K562 (cell line): ENCODE measurements at regions not wholly inside any gene's neighbourhood (a gene's known extent, or its start where the extent isn't known, plus 50 kb on each side); places are given as distances from the start of the nearest gene placed in this dataset.

Source experiments
- ATAC-seq: fragments of 200-7000 bp; cut with Tn5 transposase; 3 replicates; pipeline ENCODE4 v1.9.1; 2020; ENCODE audit warnings: moderate library complexity
- BruUV-seq: library from RNA; stranded (reverse); fragments of 400-500 nt; replicated peaks from 2 replicates; lab custom pipeline; 2021; lab: Mats Ljungman, UMichigan
- CTCF ChIA-PET: fragments of 300-600 bp; formaldehyde crosslinking; extraction: SDS; loops from one replicate; lab custom pipeline; 2021; ENCODE audit warnings: low intra/inter-chr PET ratio; lab: Yijun Ruan, JAX
- POLR2A ChIA-PET: fragments of 300-600, 350-650 bp; sonication (Branson Sonifier 250); formaldehyde crosslinking; extraction: SDS; loops from one replicate; lab custom pipeline; 2021; ENCODE audit warnings: antibody characterized with exemption, inconsistent platforms; lab: Yijun Ruan, JAX
- DNase-seq, 4 experiments: peaks; one replicate each; pipeline versions ENCODE4 v3.0.0 to v3.0.0-alpha.2; 2011 to 2018; ENCODE audit warnings: low spot score in 3 of 4, mixed read lengths in 3 of 4; ENCODE audit errors: extremely low read depth in 1 of 4
- FAIRE-seq: peaks from 2 replicates; lab custom pipeline; 2011; peaks lifted over from hg19 to GRCh38; lab: Jason Lieb, UNC
- H2AFZ ChIP-seq: 2 replicates; pipeline ENCODE4 v1.6.0; 2011; ENCODE audit warnings: low read depth, low read length, control low read depth, inconsistent platforms
- H3K27ac ChIP-seq: fragments of 200-600 bp; 3 replicates; pipeline ENCODE4 v1.8.0; 2011; ENCODE audit warnings: low read depth, mild to moderate bottlenecking, control low read depth, inconsistent platforms, low read length, moderate library complexity, mixed read lengths; ENCODE audit errors: extremely low read depth
- H3K27me3 ChIP-seq, 2 experiments: fragments of 300-600 bp in 1 of 2; 2 replicates in 1 of 2; 3 replicates in 1 of 2; pipeline versions ENCODE4 v1.6.0 to v1.8.0; 2011; ENCODE audit warnings: inconsistent platforms in 2 of 2, low read length in 2 of 2, mild to moderate bottlenecking in 1 of 2, mixed read lengths in 1 of 2, moderate library complexity in 1 of 2; ENCODE audit not compliant: control insufficient read depth in 2 of 2, insufficient read depth in 2 of 2
- H3K36me3 ChIP-seq: fragments of 300-600 bp; 3 replicates; pipeline ENCODE4 v1.8.0; 2011; ENCODE audit warnings: mild to moderate bottlenecking, low read length, inconsistent platforms; ENCODE audit not compliant: control insufficient read depth, insufficient read depth
- H3K4me1 ChIP-seq, 2 experiments: fragments of 200-600 bp in 1 of 2; replicated peaks in 1 of 2; 2 replicates in 1 of 2; 3 replicates in 1 of 2; pipeline versions ENCODE4 v1.5.1 to v1.8.0; 2011; ENCODE audit warnings: inconsistent platforms in 2 of 2, low read length in 2 of 2, mild to moderate bottlenecking in 1 of 2, mixed read lengths in 1 of 2, moderate library complexity in 1 of 2; ENCODE audit not compliant: control insufficient read depth in 2 of 2, insufficient read depth in 2 of 2
- H3K4me2 ChIP-seq: 2 replicates; pipeline ENCODE4 v1.6.1; 2011; ENCODE audit warnings: low read length, control low read depth, inconsistent platforms, mixed read lengths; ENCODE audit not compliant: insufficient read depth
- H3K4me3 ChIP-seq: fragments of 200-600 bp; sonication (generic), shearing (Covaris generic); 2 replicates; pipeline ENCODE4 v1.5.1; 2016; ENCODE audit warnings: control low read depth, inconsistent platforms
- H3K79me2 ChIP-seq: fragments of 200-600 bp; 3 replicates; pipeline ENCODE4 v1.8.0; 2011; ENCODE audit warnings: low read length, inconsistent platforms; ENCODE audit not compliant: control insufficient read depth, insufficient read depth
- H3K9ac ChIP-seq, 2 experiments: 2 replicates each; pipeline versions ENCODE4 v1.6.0 to v1.6.1; 2011; ENCODE audit warnings: low read depth in 2 of 2, low read length in 2 of 2, control low read depth in 1 of 2, inconsistent platforms in 1 of 2, mild to moderate bottlenecking in 1 of 2, mixed read lengths in 1 of 2; ENCODE audit not compliant: insufficient read depth in 1 of 2
- H3K9me1 ChIP-seq: one replicate; pipeline ENCODE4 v1.6.0; 2011; ENCODE audit warnings: inconsistent platforms, mild to moderate bottlenecking, low read length, moderate library complexity; ENCODE audit not compliant: control insufficient read depth, insufficient read depth
- H3K9me3 ChIP-seq: replicated peaks from 2 replicates; pipeline ENCODE4 v1.5.1; 2011; ENCODE audit warnings: low read depth, low read length, inconsistent platforms; ENCODE audit not compliant: control insufficient read depth, insufficient read depth
- H4K20me1 ChIP-seq: replicated peaks from 2 replicates; pipeline ENCODE4 v1.6.1; 2011; ENCODE audit warnings: low read length, inconsistent platforms, mixed read lengths; ENCODE audit not compliant: control insufficient read depth, insufficient read depth
- ETS2 ChIP-seq: IDR thresholded peaks from 2 replicates; pipeline ENCODE4 v1.6.1; 2016; ENCODE audit warnings: borderline replicate concordance, missing genetic modification characterization, mild to moderate bottlenecking, moderate library complexity, missing compliant biosample characterization; ENCODE audit not compliant: poor library complexity, severe bottlenecking
- ETV5 ChIP-seq: sonication (generic); formaldehyde crosslinking; IDR thresholded peaks from 2 replicates; pipeline ENCODE4 v1.4.0; 2020; ENCODE audit warnings: low read depth, mild to moderate bottlenecking, missing genetic modification reagents
- FOXK2 ChIP-seq, 2 experiments: fragments of 450-650 bp; IDR thresholded peaks in 1 of 2; conservative IDR thresholded peaks in 1 of 2; 2 replicates each; pipeline ENCODE4 v1.6.1; 2016; ENCODE audit warnings: low read depth in 2 of 2, mild to moderate bottlenecking in 1 of 2
- PCBP1 ChIP-seq: fragments of 200-400 bp; formaldehyde crosslinking; IDR thresholded peaks from 2 replicates; pipeline ENCODE4 v1.6.1; 2018; ENCODE audit warnings: mild to moderate bottlenecking, low read depth, low read length; ENCODE audit not compliant: poor library complexity, severe bottlenecking
- POLR2AphosphoS5 ChIP-seq: IDR thresholded peaks from 2 replicates; pipeline ENCODE4 v1.6.1; 2011; ENCODE audit warnings: mild to moderate bottlenecking, low read depth, low read length, moderate library complexity; ENCODE audit not compliant: control insufficient read depth, insufficient read depth
- RAD21 ChIP-seq, 2 experiments: fragments of 250-450 bp in 1 of 2; fragments of 450-650 bp in 1 of 2; sonication (Bioruptor Pico) in 1 of 2; formaldehyde crosslinking in 1 of 2; IDR thresholded peaks in 1 of 2; conservative IDR thresholded peaks in 1 of 2; 2 replicates each; pipeline versions ENCODE4 v1.4.0 to v1.8.0; 2020 to 2022; ENCODE audit warnings: mild to moderate bottlenecking in 2 of 2, moderate library complexity in 1 of 2
- RBM14 ChIP-seq: fragments of 200-400 bp; formaldehyde crosslinking; IDR thresholded peaks from 2 replicates; pipeline ENCODE4 v1.6.1; 2018; ENCODE audit warnings: low read depth, mild to moderate bottlenecking, low read length, moderate library complexity, borderline replicate concordance; ENCODE audit not compliant: insufficient read depth
- SIN3A ChIP-seq, 2 experiments: fragments of 150-350 bp in 1 of 2; IDR thresholded peaks; 2 replicates each; pipeline ENCODE4 v1.6.1; 2011 to 2016; ENCODE audit warnings: borderline replicate concordance in 2 of 2, low read depth in 2 of 2, low read length in 2 of 2, mild to moderate bottlenecking in 2 of 2, moderate library complexity in 2 of 2; ENCODE audit not compliant: control insufficient read depth in 1 of 2
- SIN3B ChIP-seq: fragments of 450-650 bp; IDR thresholded peaks from 2 replicates; pipeline ENCODE4 v1.6.1; 2017; ENCODE audit warnings: low read depth, mild to moderate bottlenecking, moderate library complexity
- TAF1 ChIP-seq: IDR thresholded peaks from 2 replicates; pipeline ENCODE4 v1.6.1; 2011; ENCODE audit warnings: mild to moderate bottlenecking, low read length, moderate library complexity; ENCODE audit not compliant: insufficient read depth, control insufficient read depth, severe bottlenecking; ENCODE audit errors: extremely low read depth
- TEAD2 ChIP-seq: fragments of 450-650 bp; IDR thresholded peaks from 2 replicates; pipeline ENCODE4 v1.6.1; 2016; ENCODE audit warnings: missing genetic modification characterization, control low read depth, missing compliant biosample characterization
- U2AF1 ChIP-seq: fragments of 200-400 bp; formaldehyde crosslinking; optimal IDR thresholded peaks from 2 replicates; pipeline ENCODE3; 2017; ENCODE audit warnings: mild to moderate bottlenecking, low read depth, low read length, moderate library complexity
- ZBTB11 ChIP-seq, 3 experiments: fragments of 200-800 bp in 1 of 3; fragments of 250-450 bp in 1 of 3; fragments of 450-650 bp in 1 of 3; sonication (Bioruptor Pico) in 1 of 3; sonication (Bioruptor generic) in 1 of 3; formaldehyde crosslinking in 1 of 3; IDR thresholded peaks; 2 replicates each; pipeline versions ENCODE4 v1.6.1 to v1.8.0; 2016 to 2022; ENCODE audit warnings: mild to moderate bottlenecking in 2 of 3, missing genetic modification characterization in 2 of 3, missing compliant biosample characterization in 1 of 3, moderate library complexity in 1 of 3
- ZBTB7A ChIP-seq: IDR thresholded peaks from 2 replicates; pipeline ENCODE4 v1.6.1; 2011; ENCODE audit warnings: low read depth, mild to moderate bottlenecking, low read length, moderate library complexity, borderline replicate concordance; ENCODE audit not compliant: control insufficient read depth
- ZNF124 ChIP-seq: sonication (generic); formaldehyde crosslinking; IDR thresholded peaks from 2 replicates; pipeline ENCODE4 v1.8.1; 2022; ENCODE audit warnings: missing genetic modification reagents
- ZNF77 ChIP-seq: fragments of 250-450 bp; sonication (Bioruptor Pico); IDR thresholded peaks from 2 replicates; pipeline ENCODE4 v1.5.0; 2020
- WGBS: fragments of 100-300 bp; shearing (Covaris generic); methylation state at CpG from one replicate; pipeline ENCODE4 v1.1.6; 2016; ENCODE audit warnings: low coverage, mixed read lengths; ENCODE audit not compliant: insufficient coverage; ENCODE audit errors: missing lambda C conversion rate; 5-methylcytosine and 5-hydroxymethylcytosine counted together
- in situ Hi-C: fragments of 300-500 bp; cut with MboI; formaldehyde crosslinking; loops from 4 replicates; pipeline ENCODE4 v1.15.0; 2018; ENCODE audit warnings: inconsistent platforms, mixed read lengths
- intact Hi-C: fragments of 100-400 bp; cut with micrococcal nuclease; formaldehyde crosslinking; loops from 2 replicates; pipeline ENCODE4 v1.14.2; 2022
- TF ChIP-seq, protein P1 (sequence below): fragments of 250-450 bp; sonication (Bioruptor Pico); IDR thresholded peaks from 2 replicates; pipeline ENCODE4 v1.4.0; 2020; ENCODE audit warnings: mild to moderate bottlenecking

GRCh38 chr5:89759802-89760201 lies 649.8 kb downstream of the CETN3 start:
- Histone ChIP-seq H3K36me3 (no peaks in the 10 kb centered on the region), H3K27me3 (no peaks in the 10 kb centered on the region), H3K9me3 (no peaks in the 10 kb centered on the region), H3K9ac (no peak overlapping the region), H3K9me1 (no peaks in the 10 kb centered on the region), H3K4me1 (no peaks in the 10 kb centered on the region), H3K4me2 (no peak overlapping the region), H3K27ac (no peak overlapping the region), H4K20me1 (no peaks in the 10 kb centered on the region), H3K4me3 (no peak overlapping the region), H3K79me2 (no peaks in the 10 kb centered on the region), H2AFZ (no peak overlapping the region)
- FAIRE-seq (no peak), ATAC-seq (no peak), DNase-seq (no peak)
- 0% methylated on average over 1 of the region's 1 CpG for WGBS
- ChIA-PET CTCF (no interaction called here), POLR2A (no interaction called here)
- BruUV-seq = no TSS peak
- intact Hi-C loops = no loop called here
- in situ Hi-C loops = no loop called here
- no peak for TF ChIP-seq TAF1
- no peak for TF ChIP-seq U2AF1
- no peak for TF ChIP-seq ZBTB7A
- TF ChIP-seq TEAD2 (tag) = no peak
- TF ChIP-seq ZNF77 = no peak
- TF ChIP-seq ZBTB11 (CRISPR knock-in tag; IDR thresholded peaks at IDR 0.05) = no peak
- no peak for TF ChIP-seq RBM14
- no peak for TF ChIP-seq PCBP1
- TF ChIP-seq, protein P1, sequence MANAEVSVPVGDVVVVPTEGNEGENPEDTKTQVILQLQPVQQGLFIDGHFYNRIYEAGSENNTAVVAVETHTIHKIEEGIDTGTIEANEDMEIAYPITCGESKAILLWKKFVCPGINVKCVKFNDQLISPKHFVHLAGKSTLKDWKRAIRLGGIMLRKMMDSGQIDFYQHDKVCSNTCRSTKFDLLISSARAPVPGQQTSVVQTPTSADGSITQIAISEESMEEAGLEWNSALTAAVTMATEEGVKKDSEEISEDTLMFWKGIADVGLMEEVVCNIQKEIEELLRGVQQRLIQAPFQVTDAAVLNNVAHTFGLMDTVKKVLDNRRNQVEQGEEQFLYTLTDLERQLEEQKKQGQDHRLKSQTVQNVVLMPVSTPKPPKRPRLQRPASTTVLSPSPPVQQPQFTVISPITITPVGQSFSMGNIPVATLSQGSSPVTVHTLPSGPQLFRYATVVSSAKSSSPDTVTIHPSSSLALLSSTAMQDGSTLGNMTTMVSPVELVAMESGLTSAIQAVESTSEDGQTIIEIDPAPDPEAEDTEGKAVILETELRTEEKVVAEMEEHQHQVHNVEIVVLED (CRISPR knock-in tag) = no peak
- no peak for TF ChIP-seq POLR2AphosphoS5
- no peak for TF ChIP-seq RAD21 (CRISPR knock-in tag; conservative IDR thresholded peaks at IDR 0.05 in 1 of 2, IDR thresholded peaks at IDR 0.05 in 1 of 2)
- TF ChIP-seq ETV5 (CRISPR knock-in tag) = no peak
- no peak for TF ChIP-seq FOXK2 (conservative IDR thresholded peaks at IDR 0.05 in 1 of 2, IDR thresholded peaks at IDR 0.05 in 1 of 2; ENCODE audit: low read depth in 2 of 2)
- no peak for TF ChIP-seq SIN3A (IDR thresholded peaks at IDR 0.05; ENCODE audit: borderline replicate concordance in 2 of 2, control insufficient read depth in 1 of 2, low read depth in 2 of 2, low read length in 2 of 2)
- no peak for TF ChIP-seq ZNF124 (CRISPR knock-in tag)
- TF ChIP-seq ETS2 (tag) = no peak
- no peak for TF ChIP-seq SIN3B
